ENCODE measurements at regions not wholly inside any gene's neighbourhood (a gene's known extent, or its start where the extent isn't known, plus 50 kb on each side); places are given as distances from the start of the nearest gene placed in this dataset.
A peak's percentile ranks its signal among the peaks of the same experiment; 100 is the strongest.
"Not testable (repeated sequence)": the region's sequence is repeated elsewhere in the genome, so short reads cannot be mapped to it uniquely, and the experiment has no call there.

DNA sequence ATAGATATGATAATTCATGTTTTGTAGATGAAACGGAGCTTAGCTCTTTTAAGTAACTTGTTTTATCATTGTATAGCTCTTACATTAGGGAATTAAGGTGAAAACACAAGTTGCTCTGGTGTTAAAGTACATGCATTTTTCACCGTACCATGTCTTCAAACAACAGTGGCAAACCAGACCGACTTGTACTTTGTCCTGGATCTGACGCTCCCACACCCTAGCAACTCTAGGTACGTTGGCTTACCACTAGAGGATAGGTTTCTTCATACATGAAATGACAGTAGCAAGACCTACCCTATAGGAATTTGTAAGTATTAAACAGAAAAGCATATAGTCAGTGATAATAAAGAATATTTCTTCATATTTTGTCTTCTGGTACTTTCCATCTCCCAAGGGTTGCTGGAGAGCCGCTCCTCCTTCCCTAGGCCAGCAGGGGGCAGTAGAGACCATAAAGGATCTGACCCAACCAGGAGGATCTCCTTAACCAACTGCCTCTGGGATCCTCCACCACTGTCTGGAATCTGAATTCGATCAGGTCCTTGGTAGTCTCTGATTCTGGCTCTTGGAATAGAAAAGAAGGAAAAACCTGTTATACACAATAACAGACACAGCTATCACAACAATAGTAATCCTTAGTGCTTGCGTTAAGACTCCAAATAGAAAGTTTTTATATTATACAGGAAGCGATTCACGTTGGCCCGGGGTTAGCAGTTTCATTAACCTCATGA lies 136.7 kb downstream of the CAVIN4 start:
- DNase-seq: peak; percentile 90

DNA sequence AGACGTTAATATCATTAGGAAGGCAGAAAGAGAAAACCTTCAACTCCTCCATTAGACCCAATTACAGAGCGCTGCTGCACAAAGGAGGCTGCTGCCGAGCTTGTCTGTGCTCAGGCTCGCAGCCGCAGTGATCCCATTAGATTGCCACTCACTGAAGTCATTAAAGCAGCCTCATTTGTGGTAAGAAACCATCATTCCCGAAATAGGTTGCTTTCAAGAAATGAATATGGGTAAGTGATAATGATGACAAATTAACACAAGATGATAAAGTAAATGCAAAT lies 137.2 kb downstream of the CAVIN4 start:
- no peak for DNase-seq

- no peak for DNase-seq
Measured at GRCh38 chr9:100718717-100719116, 140.8 kb downstream of the CAVIN4 start.

DNA sequence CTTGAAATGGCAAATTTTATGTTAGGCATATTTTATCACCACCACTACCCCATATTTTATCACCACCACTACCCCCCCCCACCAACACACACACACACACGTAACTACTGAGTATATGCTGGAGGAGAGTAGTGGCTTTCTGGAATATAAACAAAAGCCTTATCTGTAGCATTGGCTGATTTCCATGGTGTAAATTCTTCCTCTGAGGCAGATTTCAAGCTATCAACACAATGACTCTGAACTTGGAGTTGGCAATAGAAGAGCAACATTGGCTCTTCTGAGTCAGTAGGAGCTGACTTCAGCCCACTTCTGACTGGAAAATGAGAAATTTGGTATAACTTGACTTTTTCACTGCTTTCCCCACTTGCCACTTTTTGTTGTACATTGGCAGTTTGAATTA lies 143.0 kb downstream of the CAVIN4 start:
- no peak for DNase-seq

GRCh38 chr9:100724886-100725285 lies 147.0 kb downstream of the CAVIN4 start:
- peak; percentile 34 for DNase-seq

- DNase-seq: peak; percentile 37
Measured at GRCh38 chr9:100725371-100725770, 147.5 kb downstream of the CAVIN4 start.

GRCh38 chr9:100729336-100729895 lies 151.5 kb downstream of the CAVIN4 start:
- DNase-seq: peak; percentile 51

- DNase-seq: peak; percentile 41
Measured at GRCh38 chr9:100730086-100730485, 152.2 kb downstream of the CAVIN4 start.

- DNase-seq: no peak
Measured at GRCh38 chr9:100731038-100731556, 153.2 kb downstream of the CAVIN4 start.

DNA sequence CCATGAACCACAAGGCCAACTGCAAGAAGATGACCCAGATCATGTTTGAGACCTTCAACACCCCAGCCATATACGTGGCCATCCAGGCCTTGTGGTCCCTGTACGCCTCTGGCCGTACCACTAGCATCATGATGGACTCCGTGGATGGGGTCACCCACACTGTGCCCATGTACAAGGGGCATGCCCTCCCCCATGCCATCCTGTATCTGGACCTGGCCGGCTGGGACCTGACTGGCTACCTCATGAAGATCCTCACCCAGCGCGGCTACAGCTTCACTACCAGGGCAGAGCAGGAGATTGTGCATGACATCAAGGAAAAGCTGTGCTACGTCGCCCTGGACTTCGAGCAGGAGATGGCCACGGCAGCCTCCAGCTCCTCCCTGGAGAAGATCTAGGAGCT lies 153.7 kb downstream of the CAVIN4 start:
- DNase-seq: no peak

DNA sequence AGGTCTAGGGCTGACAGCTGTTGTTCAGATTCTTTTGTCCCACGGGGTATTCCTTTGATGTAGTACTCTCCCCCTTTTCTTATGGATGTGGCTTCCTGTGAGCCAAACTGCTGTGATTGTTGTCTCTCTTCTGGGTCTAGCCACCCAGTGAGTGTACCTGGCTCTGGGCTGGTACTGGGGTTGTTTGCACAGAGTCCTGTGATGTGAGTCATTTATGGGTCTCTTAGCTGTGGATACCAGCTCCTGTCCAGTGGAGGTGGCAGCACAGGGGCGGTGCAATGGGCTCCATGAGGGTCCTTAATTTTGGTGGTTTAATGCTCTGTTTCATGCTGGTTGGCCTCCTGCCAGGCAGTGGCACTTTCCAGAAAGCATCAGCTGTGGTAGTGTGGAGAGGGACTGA lies 161.3 kb downstream of the CAVIN4 start:
- DNase-seq: no peak

DNA sequence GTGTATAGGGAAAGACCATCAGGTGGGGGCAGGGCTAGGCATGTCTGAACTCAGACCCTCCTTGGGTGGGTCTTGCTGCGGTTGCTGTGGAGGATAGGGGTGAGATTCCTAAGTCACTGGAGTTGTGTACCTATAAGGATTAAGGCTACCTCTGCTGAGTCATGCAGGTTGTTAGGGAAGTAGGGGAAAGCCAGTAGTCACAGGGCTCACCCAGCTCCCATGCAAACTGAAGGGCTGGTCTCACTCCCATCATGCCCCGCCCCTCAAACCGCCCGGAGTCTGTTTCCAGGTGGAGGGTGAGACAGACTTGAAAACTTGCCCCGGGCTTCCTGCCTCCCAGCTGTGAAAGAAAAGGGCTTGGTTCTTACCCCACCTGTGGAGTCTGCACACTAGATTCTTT lies 161.8 kb downstream of the CAVIN4 start:
- no peak for DNase-seq

DNA sequence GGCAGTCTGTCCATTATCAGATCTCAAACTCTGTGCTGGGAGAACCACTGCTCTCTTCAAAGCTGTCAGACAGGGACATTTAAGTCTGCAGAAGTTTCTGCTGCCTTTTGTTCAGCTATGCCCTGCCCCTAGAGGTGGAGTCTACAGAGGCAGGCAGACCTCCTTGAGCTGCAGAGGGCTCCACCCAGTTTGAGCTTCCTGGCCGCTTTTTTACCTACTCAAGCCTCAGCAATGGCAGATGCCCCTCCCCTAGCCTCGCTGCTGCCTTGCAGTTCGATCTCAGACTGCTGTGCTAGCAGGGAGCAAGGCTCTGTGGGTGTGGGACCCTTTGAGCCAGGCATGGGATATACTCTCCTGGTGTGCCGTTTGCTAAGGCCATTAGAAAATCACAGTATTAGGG lies 171.1 kb downstream of the CAVIN4 start:
- DNase-seq: not testable (repeated sequence)

- DNase-seq: peak; percentile 12
Measured at GRCh38 chr9:100756217-100756616, 178.3 kb downstream of the CAVIN4 start.

GRCh38 chr9:100759215-100759614 lies 181.3 kb downstream of the CAVIN4 start:
- no peak for DNase-seq

- DNase-seq: no peak
Measured at GRCh38 chr9:100761276-100761802, 183.5 kb downstream of the CAVIN4 start.

- no peak for DNase-seq
Measured at GRCh38 chr9:100774326-100774725, 196.4 kb downstream of the CAVIN4 start.

DNA sequence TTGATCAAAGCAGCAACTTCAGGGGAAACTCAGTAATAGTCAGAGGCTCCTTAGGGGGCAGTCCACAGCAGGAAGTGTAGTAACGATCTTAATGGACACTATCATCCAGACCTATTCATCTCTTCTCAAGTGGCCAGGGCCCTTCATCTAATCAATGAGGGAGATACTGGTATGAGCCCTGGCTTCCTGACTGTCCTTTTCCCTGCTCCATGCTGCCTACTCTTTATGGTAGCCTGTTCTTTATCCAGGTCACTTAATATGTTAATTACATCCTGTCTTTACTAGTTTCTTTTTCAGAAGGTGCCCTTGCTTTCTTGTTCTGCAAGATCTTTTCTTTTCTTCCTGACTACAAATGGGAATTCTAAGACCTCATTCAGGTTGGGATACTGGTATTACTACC lies 197.1 kb downstream of the CAVIN4 start:
- no peak for DNase-seq

- no peak for DNase-seq
Measured at GRCh38 chr9:100775912-100776311, 198.0 kb downstream of the CAVIN4 start.

DNA sequence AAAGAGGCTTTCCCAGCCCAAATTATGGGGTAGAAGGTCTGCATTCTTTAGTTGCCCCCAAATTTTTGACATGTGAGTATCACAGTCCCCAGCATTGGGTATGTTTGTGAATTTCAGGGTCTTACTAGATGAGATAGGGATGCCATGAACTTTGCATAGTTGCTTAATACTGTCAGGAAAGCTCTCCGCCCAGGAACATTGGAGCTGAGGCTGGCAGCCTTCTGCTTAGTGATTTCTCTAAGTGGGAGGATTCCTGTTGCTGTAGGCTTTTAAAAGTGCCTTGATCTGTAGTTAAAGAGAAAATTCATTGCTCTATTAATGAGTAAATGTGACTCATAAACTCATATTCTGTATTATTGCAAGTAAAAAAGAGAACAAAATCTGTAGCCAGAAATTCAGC lies 206.9 kb downstream of the CAVIN4 start:
- no peak for DNase-seq

DNA sequence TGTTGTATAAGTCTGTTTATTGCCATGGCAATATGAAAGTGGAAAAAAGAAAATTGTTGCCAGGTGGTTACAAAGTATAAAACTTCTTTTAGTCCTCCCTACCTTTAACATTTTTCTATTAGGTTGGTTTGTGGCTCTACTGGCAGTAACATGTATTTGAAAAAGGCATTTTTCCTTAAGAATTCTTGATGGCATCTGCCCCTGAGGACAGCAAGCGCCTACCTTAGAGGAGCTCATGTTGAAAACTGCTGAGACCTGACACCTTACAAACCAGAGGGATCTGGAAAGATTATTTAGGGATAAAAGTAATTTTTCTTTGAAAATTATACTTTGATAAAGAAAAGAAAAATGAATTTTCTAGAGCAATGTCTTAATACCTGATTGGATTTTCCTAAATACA lies 208.1 kb downstream of the CAVIN4 start:
- DNase-seq: no peak

DNA sequence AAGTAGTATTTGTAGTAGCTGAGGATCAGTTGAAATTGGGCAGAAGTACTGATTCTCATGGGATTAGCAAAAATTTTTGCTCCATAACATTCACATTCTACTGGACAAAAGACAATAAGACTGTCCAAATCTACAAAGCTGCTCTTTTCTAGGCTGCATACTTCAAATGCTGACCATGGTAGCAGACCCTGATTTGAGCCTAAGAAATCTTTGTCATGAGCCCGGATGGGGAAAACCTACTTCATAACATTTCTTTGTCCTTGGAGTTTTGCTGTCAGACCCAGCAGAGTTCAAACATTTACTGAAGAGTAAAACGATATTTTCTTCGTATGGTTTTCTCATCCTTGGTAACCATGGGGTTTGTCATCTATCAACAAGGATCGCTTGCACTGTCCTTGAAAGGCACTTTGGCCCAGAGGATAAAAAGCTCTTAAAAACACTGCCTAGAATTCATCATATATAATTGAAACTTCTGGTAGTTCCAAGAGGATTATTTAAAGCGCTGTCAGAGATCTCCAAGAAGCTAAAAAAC lies 216.9 kb downstream of the CAVIN4 start:
- no peak for DNase-seq

- peak; percentile 10 for DNase-seq
Measured at GRCh38 chr9:100803956-100804355, 224.6 kb upstream of the PLPPR1 start.

DNA sequence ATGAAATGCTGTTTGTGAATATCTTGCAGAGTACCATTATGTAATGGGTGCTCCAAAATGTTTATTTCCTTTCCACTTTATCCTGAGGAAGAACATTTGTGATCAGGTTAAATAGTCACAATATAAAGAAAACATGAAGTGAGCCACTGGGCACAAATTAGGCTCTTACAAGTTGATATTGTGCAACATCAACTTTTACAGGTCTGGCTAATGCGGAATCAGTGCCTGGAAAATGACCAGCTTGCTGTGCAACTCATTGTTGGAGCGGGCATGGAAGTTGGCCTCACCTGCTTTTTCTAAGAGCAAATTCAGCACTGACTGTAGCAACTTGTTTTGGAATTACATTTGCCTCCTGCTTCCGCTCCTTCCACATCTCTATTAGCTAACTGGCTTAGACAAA lies 216.9 kb upstream of the PLPPR1 start:
- no peak for DNase-seq

Measured in tongue (tissue), 1 donor.